CD8-positive, alpha-beta memory T cell (primary cell): ENCODE measurements at regions not wholly inside any gene's neighbourhood (a gene's known extent, or its start where the extent isn't known, plus 50 kb on each side); places are given as distances from the start of the nearest gene placed in this dataset.
"Not testable (repeated sequence)": the region's sequence is repeated elsewhere in the genome, so short reads cannot be mapped to it uniquely, and the experiment has no call there.

Source experiments
- CTCF ChIA-PET: fragments of 350-600 bp; sonication (Branson Sonifier 250); formaldehyde crosslinking; loops from one replicate; lab custom pipeline; 2021; ENCODE audit warnings: antibody characterized with exemption; lab: Charles Lee
- POLR2A ChIA-PET: fragments of 350-600 bp; sonication (Branson Sonifier 250); formaldehyde crosslinking; loops from one replicate; lab custom pipeline; 2021; ENCODE audit warnings: antibody characterized with exemption; lab: Charles Lee
- DNase-seq, 5 donors: peaks; one replicate each; pipeline versions ENCODE4 v3.0.0 to v3.0.0-alpha.2; 2020 to 2022; ENCODE audit warnings: mixed read lengths in 1 of 5
- H3K27ac ChIP-seq: one replicate; pipeline ENCODE4 v1.7.0; 2013; ENCODE audit warnings: low read depth, mild to moderate bottlenecking, low read length, moderate library complexity
- H3K27me3 ChIP-seq: 2 replicates; pipeline ENCODE4 v1.7.0; 2013; ENCODE audit warnings: low read length, mild to moderate bottlenecking; ENCODE audit not compliant: insufficient read depth, poor library complexity, severe bottlenecking
- H3K36me3 ChIP-seq: 2 replicates; pipeline ENCODE4 v1.7.0; 2013; ENCODE audit warnings: mild to moderate bottlenecking, low read length, moderate library complexity; ENCODE audit not compliant: insufficient read depth
- H3K4me1 ChIP-seq: 2 replicates; pipeline ENCODE4 v1.7.0; 2013; ENCODE audit warnings: mild to moderate bottlenecking, low read length, moderate library complexity; ENCODE audit not compliant: insufficient read depth
- H3K4me3 ChIP-seq: 2 replicates; pipeline ENCODE4 v1.7.0; 2013; ENCODE audit warnings: mild to moderate bottlenecking, low read length
- H3K9me3 ChIP-seq: 2 replicates; pipeline ENCODE4 v1.7.0; 2013; ENCODE audit warnings: mild to moderate bottlenecking, low read length
- H3K27ac Mint-ChIP-seq, 8 donors: one replicate each; pipeline ENCODE4 v1.8.0; 2020 to 2021; ENCODE audit warnings: mixed read lengths in 8 of 8, mild to moderate bottlenecking in 6 of 8, inconsistent platforms in 3 of 8, moderate library complexity in 3 of 8
- H3K27me3 Mint-ChIP-seq, 2 donors: one replicate each; pipeline ENCODE4 v1.8.0; 2020 to 2021; ENCODE audit warnings: mixed read lengths in 2 of 2, mild to moderate bottlenecking in 1 of 2, moderate library complexity in 1 of 2
- H3K36me3 Mint-ChIP-seq, 3 donors: one replicate each; pipeline ENCODE4 v1.8.0; 2020 to 2021; ENCODE audit warnings: mixed read lengths in 3 of 3, inconsistent platforms in 1 of 3, mild to moderate bottlenecking in 1 of 3
- H3K4me1 Mint-ChIP-seq, 3 donors: one replicate each; pipeline ENCODE4 v1.8.0; 2020 to 2021; ENCODE audit warnings: mixed read lengths in 3 of 3, inconsistent platforms in 1 of 3, mild to moderate bottlenecking in 1 of 3
- H3K4me3 Mint-ChIP-seq, 7 donors: one replicate each; pipeline ENCODE4 v1.8.0; 2020 to 2021; ENCODE audit warnings: mixed read lengths in 7 of 7, mild to moderate bottlenecking in 6 of 7, moderate library complexity in 4 of 7, inconsistent platforms in 2 of 7
- H3K9me3 Mint-ChIP-seq, 5 donors: one replicate each; pipeline ENCODE4 v1.8.0; 2020 to 2022; ENCODE audit warnings: mixed read lengths in 5 of 5, mild to moderate bottlenecking in 3 of 5, moderate library complexity in 2 of 5, inconsistent platforms in 1 of 5

DNA sequence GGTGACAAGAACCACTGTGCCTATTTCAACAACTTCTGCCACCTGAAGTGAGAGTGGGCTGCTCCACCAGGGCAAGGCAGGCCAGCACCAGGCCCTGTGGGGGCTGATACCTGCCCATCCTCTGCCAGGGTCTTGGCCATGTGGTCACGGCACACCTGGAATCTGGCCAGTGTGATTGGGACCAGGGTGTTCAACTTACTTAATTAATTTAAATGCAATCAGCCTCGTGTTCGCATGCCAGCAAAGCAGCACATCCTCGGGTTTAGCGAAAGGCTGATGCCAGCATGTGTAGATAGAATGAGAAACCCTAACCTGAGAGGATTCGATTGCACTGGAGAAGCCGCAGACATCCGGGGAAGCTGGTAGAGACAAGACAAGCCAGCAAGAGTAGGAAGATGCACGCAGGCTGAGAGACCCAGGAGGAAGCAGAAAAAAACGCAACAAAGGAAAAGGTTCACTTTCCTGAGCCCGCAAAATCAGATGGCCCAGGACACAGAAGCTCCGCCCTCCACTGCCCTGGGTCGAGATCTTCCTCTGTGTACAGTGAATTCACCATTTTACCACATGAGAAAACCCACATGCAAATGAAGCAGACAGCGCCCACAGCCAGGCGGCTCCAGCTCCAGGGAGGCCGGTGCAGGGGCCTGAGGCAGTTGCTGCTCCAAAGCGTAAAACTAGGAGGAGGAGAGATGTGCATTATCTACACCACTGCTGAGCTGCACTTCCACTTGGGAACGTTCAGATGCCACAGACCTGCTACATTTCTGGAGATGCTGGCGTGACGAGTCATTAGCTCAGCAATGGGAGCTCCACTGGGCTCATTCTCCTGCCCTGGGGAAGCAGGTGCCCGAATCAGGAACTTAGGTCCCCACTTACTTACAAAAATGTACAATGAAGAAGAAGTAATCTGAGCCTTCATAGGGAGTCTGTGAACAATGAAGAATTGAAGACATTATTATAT lies 92.1 kb downstream of the TMEM18 start:
- no peaks in the 10 kb centered on the region for H3K9me3 Mint-ChIP-seq
- peaks cover 18% of the 10 kb centered on the region for H3K27me3 ChIP-seq
- no peaks in the 10 kb centered on the region for H3K36me3 Mint-ChIP-seq
- no peaks in the 10 kb centered on the region for H3K9me3 ChIP-seq
- H3K27me3 Mint-ChIP-seq = peaks cover 11 to 17% of the 10 kb centered on the region in 2 donors
- no peak overlapping the region for H3K27ac ChIP-seq
- DNase-seq = peak; percentile 6 to 62 (median 41)
- no peaks in the 10 kb centered on the region for H3K36me3 ChIP-seq
- peak overlapping the region; percentile 35 to 84 (median 82) for H3K4me3 Mint-ChIP-seq
- H3K4me1 Mint-ChIP-seq = peaks cover 12 to 17% (median 15%) of the 10 kb centered on the region in 3 donors
- CTCF ChIA-PET = no interaction called here
- peaks cover 17% of the 10 kb centered on the region for H3K4me1 ChIP-seq
- H3K4me3 ChIP-seq = peak overlapping the region; percentile 31
- peak overlapping the region; percentile 18 to 86 (median 62) for H3K27ac Mint-ChIP-seq
- POLR2A ChIA-PET = interaction anchor here (0.6 kb wide), 1 partner anchor 155 kb away, joined by 3 read pairs; no protein-coding TSS in a partner anchor

- H3K4me3 Mint-ChIP-seq = no peak overlapping the region
- H3K9me3 Mint-ChIP-seq = no peaks in the 10 kb centered on the region
- H3K27ac ChIP-seq = no peak overlapping the region
- H3K9me3 ChIP-seq = no peaks in the 10 kb centered on the region
- CTCF ChIA-PET = no interaction called here
- H3K27me3 Mint-ChIP-seq = peaks cover 7 to 9% of the 10 kb centered on the region in 2 donors
- H3K4me1 Mint-ChIP-seq = peaks cover 12 to 17% (median 15%) of the 10 kb centered on the region in 3 donors
- H3K36me3 Mint-ChIP-seq = no peaks in the 10 kb centered on the region
- DNase-seq = no peak
- H3K36me3 ChIP-seq = no peaks in the 10 kb centered on the region
- peaks cover 17% of the 10 kb centered on the region for H3K4me1 ChIP-seq
- H3K27me3 ChIP-seq = peaks cover 18% of the 10 kb centered on the region
- POLR2A ChIA-PET = no interaction called here
- peak overlapping the region in 1 of 8 donors; percentile 79 for H3K27ac Mint-ChIP-seq
- H3K4me3 ChIP-seq = no peak overlapping the region
Observed at GRCh38 chr2:583666-584065, 93.5 kb downstream of the TMEM18 start.

GRCh38 chr2:582792-583528 lies 94.2 kb downstream of the TMEM18 start:
- H3K27ac Mint-ChIP-seq = no peak overlapping the region
- peaks cover 9% of the 10 kb centered on the region in 2 donors for H3K27me3 Mint-ChIP-seq
- peaks cover 12% of the 10 kb centered on the region for H3K27me3 ChIP-seq
- H3K9me3 Mint-ChIP-seq = peaks cover 0 to 4% (median 0%) of the 10 kb centered on the region in 5 donors
- ChIA-PET CTCF (interaction anchor here (1.5 kb wide), 1 partner anchor 55 kb away, joined by 4 read pairs; no protein-coding TSS in a partner anchor), POLR2A (no interaction called here)
- H3K4me3 ChIP-seq = no peak overlapping the region
- no peak for DNase-seq
- no peaks in the 10 kb centered on the region for H3K9me3 ChIP-seq
- no peak overlapping the region for H3K27ac ChIP-seq
- peaks cover 12 to 17% (median 15%) of the 10 kb centered on the region in 3 donors for H3K4me1 Mint-ChIP-seq
- H3K36me3 Mint-ChIP-seq = no peaks in the 10 kb centered on the region
- peaks cover 17% of the 10 kb centered on the region for H3K4me1 ChIP-seq
- H3K36me3 ChIP-seq = no peaks in the 10 kb centered on the region
- H3K4me3 Mint-ChIP-seq = no peak overlapping the region

GRCh38 chr2:582289-582688 lies 94.9 kb downstream of the TMEM18 start:
- CTCF ChIA-PET = interaction anchor here (1.5 kb wide), 1 partner anchor 56 kb away, joined by 4 read pairs; no protein-coding TSS in a partner anchor
- H3K27ac ChIP-seq, H3K9me3 Mint-ChIP-seq, H3K27me3 Mint-ChIP-seq, H3K27me3 ChIP-seq, H3K4me3 ChIP-seq, DNase-seq, H3K36me3 Mint-ChIP-seq, H3K9me3 ChIP-seq, H3K4me3 Mint-ChIP-seq, POLR2A ChIA-PET, H3K36me3 ChIP-seq, H3K27ac Mint-ChIP-seq: not testable (repeated sequence)
- H3K4me1 ChIP-seq = peaks cover 17% of the 10 kb centered on the region
- peaks cover 12 to 17% (median 15%) of the 10 kb centered on the region in 3 donors for H3K4me1 Mint-ChIP-seq

- no peak overlapping the region for H3K4me3 Mint-ChIP-seq
- Histone ChIP-seq H3K27me3 (no peaks in the 10 kb centered on the region), H3K27ac (no peak overlapping the region), H3K4me3 (no peak overlapping the region), H3K9me3 (no peaks in the 10 kb centered on the region), H3K4me1 (peaks cover 4% of the 10 kb centered on the region), H3K36me3 (no peaks in the 10 kb centered on the region)
- peaks cover 0 to 9% (median 3%) of the 10 kb centered on the region in 3 donors for H3K36me3 Mint-ChIP-seq
- peaks cover 4 to 8% (median 7%) of the 10 kb centered on the region in 3 donors for H3K4me1 Mint-ChIP-seq
- H3K9me3 Mint-ChIP-seq = peaks cover 7 to 25% (median 20%) of the 10 kb centered on the region in 5 donors
- CTCF ChIA-PET = no interaction called here
- no peak for DNase-seq
- POLR2A ChIA-PET = no interaction called here
- no peak overlapping the region for H3K27ac Mint-ChIP-seq
- H3K27me3 Mint-ChIP-seq = peaks cover 5 to 7% of the 10 kb centered on the region in 2 donors
Observed at GRCh38 chr2:579961-580360, 97.2 kb downstream of the TMEM18 start.

- Mint-ChIP-seq H3K36me3 (peaks cover 0 to 15% (median 3%) of the 10 kb centered on the region in 3 donors), H3K4me3 (no peak overlapping the region), H3K27ac (peak overlapping the region in 1 of 8 donors; percentile 14), H3K9me3 (peaks cover 9 to 30% (median 25%) of the 10 kb centered on the region in 5 donors), H3K4me1 (peaks cover 0 to 2% (median 2%) of the 10 kb centered on the region in 3 donors), H3K27me3 (peaks cover 6 to 10% of the 10 kb centered on the region in 2 donors)
- H3K27ac ChIP-seq = no peak overlapping the region
- H3K36me3 ChIP-seq = no peaks in the 10 kb centered on the region
- DNase-seq = no peak
- H3K9me3 ChIP-seq = no peaks in the 10 kb centered on the region
- H3K4me1 ChIP-seq = no peaks in the 10 kb centered on the region
- no peaks in the 10 kb centered on the region for H3K27me3 ChIP-seq
- POLR2A ChIA-PET = no interaction called here
- CTCF ChIA-PET = no interaction called here
- H3K4me3 ChIP-seq = no peak overlapping the region
Observed at GRCh38 chr2:579351-579886, 97.8 kb downstream of the TMEM18 start.

GRCh38 chr2:576292-576691 lies 100.9 kb downstream of the TMEM18 start:
- DNase-seq = no peak
- H3K36me3 ChIP-seq = no peaks in the 10 kb centered on the region
- H3K27ac ChIP-seq = no peak overlapping the region
- H3K36me3 Mint-ChIP-seq = peaks cover 0 to 17% (median 3%) of the 10 kb centered on the region in 3 donors
- peaks cover 22 to 23% of the 10 kb centered on the region in 2 donors for H3K27me3 Mint-ChIP-seq
- H3K4me3 ChIP-seq = no peak overlapping the region
- ChIA-PET POLR2A (no interaction called here), CTCF (no interaction called here)
- H3K27me3 ChIP-seq = no peaks in the 10 kb centered on the region
- no peaks in the 10 kb centered on the region for H3K9me3 ChIP-seq
- H3K9me3 Mint-ChIP-seq = peaks cover 15 to 39% (median 33%) of the 10 kb centered on the region in 5 donors
- H3K4me3 Mint-ChIP-seq = no peak overlapping the region
- no peaks in the 10 kb centered on the region for H3K4me1 Mint-ChIP-seq
- H3K27ac Mint-ChIP-seq = no peak overlapping the region
- no peaks in the 10 kb centered on the region for H3K4me1 ChIP-seq
